ENCODE measurements at regions not wholly inside any gene's neighbourhood (a gene's known extent, or its start where the extent isn't known, plus 50 kb on each side); places are given as distances from the start of the nearest gene placed in this dataset.
"Not testable (repeated sequence)": the region's sequence is repeated elsewhere in the genome, so short reads cannot be mapped to it uniquely, and the experiment has no call there.

DNA sequence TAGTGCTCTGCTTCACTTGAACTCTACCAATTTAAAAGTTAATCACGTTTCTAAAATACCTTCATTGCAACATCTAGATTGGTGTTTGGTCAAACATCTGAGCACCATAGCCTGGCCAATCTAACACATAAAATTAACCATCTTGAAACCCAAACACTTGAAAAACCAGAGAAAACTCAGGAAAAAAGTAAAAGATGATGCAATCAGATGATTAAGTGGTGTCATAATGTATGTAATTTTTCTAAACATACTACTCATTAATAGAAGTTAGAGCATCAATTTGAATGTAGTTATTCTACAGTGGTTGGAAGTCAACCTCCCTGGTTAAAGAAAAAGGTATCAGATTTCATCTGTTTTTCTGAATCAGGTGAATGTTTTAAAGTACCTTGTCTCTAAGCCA lies 228.6 kb upstream of the ID4 start:
- no peak for DNase-seq (ENCODE audit: low spot score)

DNA sequence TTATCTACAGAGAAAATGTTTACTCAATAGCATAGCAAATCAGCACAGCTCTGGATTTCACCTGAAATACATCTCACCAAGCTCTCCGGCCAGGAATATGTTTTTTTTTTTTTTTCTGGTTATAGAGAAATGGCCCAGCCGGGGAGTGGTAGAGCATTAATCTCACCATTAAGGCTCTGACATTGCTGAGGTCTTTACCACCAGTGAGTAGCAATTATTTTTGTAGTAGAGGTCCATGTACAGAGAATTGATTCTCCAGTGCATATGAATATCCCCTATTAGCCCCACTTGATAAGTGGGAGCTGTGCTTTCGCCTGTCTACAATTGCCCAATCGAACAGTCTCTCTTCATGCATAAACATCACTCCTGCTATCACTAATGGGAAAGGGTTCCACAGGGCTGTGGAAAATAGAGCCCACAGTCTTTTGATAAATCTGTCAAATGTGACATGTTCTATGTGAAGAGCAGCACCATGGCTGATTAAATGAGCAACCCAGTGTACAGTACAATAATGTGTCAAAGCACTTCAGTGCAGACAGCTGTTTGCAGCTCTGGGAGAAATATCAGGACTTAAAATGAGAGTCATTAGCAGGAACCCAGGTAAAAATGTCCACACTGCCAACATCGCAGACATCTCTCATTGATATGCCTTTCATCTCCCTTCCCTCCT lies 227.1 kb upstream of the ID4 start:
- no peak for DNase-seq (ENCODE audit: low spot score)

DNA sequence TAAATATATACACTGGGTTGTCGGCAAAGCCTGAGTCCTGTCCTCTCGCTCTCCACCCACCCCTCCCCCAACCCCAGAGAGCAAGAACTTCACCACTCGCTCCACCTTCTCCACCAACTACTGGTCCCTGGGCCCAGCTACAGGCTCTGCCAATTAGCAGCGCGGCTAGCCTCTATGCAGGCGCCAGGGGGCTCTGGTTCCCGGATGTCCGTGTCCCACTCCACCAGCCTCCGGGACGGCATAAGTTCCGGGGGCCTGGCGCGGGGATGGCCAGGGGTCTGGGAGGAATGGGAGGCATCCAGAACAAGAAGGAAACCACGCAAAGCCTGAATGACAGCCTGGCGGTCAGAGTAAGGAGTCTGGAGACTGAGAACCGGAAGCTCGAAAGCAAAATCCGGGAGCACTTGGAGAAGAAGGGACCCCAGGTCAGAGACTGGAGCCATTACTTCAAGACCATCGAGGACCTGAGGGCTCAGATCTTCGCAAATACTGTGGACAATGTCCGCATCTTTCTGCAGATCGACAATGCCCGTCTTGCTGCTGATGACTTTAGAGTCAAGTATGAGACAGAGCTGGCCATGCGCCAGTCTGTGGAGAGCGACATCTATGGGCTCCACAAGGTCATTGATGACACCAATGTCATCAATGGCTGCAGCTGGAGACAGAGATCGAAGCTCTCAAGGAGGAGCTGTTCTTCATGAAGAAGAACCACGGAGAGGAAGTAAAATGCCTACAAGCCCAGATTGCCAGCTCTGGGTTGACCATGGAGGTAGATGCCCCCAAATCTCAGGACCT lies 224.3 kb upstream of the ID4 start:
- DNase-seq (ENCODE audit: low spot score), result not testable (repeated sequence)

DNA sequence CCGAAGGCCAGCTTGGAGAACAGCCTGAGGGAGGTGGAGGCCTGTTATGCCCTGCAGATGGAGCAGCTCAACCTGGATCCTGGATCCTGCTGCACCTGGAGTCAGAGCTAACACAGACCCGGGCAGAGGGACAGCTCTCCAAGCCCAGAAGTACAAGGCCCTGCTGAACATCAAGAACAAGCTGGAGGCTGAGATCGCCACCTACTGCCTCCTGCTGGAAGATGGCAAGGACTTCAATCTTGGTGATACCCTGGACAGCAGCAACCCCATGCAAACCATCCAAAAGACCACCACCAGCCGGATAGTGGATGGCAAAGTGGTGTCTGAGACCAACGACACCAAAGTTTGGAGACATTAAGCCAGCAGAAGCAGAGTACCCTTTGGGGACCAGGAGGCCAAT lies 223.5 kb upstream of the ID4 start:
- DNase-seq (ENCODE audit: low spot score), result no peak

DNA sequence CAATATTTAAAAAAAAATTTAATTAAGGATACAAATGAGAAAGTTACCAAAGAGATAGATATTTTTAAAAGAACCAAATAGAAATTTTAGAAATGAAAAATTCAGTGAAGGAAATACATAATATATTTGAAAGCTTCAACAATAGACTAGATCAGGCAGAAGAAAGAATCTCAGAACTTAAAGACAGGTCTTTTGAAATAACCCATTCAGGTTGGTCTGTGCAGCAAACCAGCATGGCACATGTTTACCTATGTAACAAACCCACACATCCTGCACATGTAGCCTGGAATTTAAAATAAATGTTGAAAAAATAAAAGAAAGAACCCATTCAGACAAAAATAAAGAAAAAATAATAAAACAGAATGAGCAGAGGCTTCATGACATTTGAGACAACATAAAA lies 221.1 kb upstream of the ID4 start:
- no peak for DNase-seq (ENCODE audit: low spot score)

DNA sequence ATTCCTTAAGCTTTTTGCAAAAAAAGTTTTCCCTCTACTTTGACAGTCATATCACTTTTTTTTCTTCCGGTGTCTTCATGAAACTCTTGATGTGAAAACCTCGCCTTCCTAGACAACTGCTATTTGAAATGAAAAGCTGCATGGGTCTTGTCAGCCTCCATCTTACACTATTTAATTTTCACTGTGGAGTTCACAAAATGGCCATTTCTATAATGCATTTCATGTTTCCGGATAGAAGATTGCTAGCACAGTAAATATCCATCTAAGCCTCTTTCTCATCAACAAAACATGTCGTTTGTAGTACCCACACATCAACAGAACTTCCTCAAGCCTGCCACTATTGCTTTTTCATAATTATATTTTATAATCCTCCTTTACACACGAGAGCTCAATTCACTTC lies 204.9 kb upstream of the ID4 start:
- no peak for DNase-seq (ENCODE audit: low spot score)

DNA sequence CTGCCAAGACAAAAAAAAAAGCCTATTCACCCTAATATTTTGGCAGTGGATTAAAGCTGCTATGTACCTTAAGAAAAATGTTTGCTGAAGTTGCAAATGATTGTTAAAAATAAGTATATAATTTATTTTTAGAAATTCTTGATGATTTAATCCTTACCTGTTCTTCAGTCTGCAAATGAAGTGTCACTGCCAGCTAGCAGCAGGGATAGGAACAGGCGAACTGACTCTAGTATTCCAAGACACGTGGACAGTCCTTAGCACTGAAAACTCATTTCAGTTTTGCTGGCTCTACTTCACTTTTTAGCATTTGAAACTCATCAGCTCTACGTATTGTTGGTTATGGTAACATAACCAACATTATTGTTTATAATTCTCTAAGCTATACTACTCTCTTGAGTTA lies 204.4 kb upstream of the ID4 start:
- no peak for DNase-seq (ENCODE audit: low spot score)

DNA sequence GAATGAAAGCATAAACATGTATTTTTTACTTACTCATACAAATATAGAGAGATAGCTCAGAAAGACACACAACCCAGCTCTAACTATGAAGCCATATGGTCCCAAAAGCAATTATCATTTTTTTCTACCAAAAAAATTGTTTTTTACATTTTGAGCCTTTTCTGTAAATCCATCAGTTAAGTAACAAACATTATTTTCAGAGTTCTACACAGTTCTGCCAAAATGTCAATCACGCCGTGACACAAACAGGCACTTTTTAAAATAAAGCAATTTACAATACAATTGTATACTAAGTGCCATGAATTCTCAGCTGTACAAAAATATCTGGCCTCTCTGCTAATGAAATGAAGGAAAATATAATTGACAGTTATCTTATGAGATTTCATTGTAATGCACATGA lies 201.4 kb upstream of the ID4 start:
- DNase-seq (ENCODE audit: low spot score), result no peak

DNA sequence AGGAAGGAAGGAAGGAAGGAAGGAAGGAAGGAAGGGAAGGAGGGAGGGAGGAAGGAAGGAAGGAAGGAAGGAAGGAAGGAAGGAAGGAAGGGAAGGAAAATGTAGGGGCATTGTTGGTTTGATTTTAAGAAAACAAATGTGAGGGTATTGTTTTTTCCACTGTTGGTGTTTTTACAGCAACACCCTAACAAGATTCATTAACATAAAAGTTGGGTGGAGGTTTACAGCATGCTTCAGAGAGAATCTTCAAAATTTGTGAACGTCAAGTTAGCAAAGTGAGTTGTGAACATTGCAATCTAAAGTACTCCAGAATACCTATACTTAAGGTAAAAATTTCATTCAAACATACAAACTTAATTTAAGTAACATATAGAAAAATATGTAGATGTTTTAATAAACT lies 200.2 kb upstream of the ID4 start:
- DNase-seq (ENCODE audit: low spot score), result no peak

DNA sequence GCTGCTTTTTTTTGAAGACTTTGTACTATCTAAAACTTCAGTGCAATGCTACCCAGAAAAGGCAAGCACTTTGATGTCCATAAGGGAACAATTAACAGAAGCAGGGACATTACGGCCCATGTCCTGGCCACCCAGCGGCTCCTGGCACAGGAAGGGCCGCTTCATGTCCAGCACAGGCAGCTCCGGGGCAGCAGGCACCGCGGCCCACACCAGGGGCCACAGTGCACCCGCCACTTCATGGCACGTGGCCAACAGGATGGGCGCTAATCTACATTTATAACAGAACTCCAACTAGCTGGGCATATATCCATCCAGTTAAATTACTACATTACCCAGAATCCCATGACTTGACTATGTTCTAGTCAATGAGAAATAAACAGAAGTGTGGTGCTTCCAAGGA lies 198.2 kb upstream of the ID4 start:
- no peak for DNase-seq (ENCODE audit: low spot score)

DNA sequence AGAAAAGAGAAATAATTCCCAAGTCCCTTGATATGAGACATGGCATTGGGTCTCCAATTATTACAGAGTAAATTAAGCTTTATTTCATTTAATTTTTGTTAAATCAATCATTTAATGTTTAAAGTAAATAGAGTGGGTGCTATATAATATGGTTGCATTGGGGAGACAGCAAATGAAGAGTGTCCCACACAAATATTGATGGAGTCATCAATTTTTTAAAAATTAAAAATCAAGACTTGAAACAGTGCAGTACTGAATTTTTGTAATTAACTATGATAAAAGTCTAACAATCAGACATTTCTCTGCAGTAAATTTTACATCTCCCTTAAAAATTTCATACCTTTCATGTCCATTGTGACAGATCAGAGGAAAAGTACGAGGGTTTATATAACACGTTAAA lies 193.9 kb upstream of the ID4 start:
- DNase-seq (ENCODE audit: low spot score), result no peak

DNA sequence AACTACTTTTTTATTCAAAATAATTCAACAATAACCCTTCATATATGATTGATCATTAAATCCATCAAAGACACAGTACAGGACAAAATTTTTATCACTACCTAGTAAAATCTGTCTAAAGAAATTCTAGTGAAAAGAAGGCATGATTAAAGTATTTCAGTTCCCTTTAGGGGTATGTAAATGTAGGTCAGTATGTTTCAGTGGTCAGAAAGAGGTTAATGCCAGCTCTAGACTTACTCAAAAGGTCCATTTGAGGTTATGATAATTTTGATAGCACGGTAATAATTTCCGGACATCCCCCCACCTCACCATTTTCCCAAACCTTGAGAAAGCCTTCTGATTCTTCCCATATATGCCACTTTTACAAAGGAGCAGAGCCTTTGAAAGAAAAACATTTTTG lies 193.5 kb upstream of the ID4 start:
- no peak for DNase-seq (ENCODE audit: low spot score)

DNA sequence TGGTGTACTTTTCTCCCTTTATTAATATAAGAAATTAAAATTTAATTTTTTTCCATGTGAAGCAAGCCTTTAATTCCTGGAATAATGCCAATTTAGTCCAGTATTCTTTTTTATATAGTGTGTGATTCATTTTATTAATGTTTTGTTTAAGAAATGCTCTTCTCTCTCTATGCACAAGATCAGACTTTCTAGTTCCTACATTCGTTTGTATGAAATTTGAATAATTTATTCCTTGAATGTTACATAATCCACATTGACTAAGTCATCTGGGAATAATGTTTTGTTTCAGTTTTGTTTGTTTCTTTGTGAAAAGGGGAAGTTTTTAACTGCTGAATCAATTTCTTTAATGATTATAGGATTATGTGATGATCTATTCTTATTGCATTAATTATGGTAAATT lies 181.4 kb upstream of the ID4 start:
- no peak for DNase-seq (ENCODE audit: low spot score)

DNA sequence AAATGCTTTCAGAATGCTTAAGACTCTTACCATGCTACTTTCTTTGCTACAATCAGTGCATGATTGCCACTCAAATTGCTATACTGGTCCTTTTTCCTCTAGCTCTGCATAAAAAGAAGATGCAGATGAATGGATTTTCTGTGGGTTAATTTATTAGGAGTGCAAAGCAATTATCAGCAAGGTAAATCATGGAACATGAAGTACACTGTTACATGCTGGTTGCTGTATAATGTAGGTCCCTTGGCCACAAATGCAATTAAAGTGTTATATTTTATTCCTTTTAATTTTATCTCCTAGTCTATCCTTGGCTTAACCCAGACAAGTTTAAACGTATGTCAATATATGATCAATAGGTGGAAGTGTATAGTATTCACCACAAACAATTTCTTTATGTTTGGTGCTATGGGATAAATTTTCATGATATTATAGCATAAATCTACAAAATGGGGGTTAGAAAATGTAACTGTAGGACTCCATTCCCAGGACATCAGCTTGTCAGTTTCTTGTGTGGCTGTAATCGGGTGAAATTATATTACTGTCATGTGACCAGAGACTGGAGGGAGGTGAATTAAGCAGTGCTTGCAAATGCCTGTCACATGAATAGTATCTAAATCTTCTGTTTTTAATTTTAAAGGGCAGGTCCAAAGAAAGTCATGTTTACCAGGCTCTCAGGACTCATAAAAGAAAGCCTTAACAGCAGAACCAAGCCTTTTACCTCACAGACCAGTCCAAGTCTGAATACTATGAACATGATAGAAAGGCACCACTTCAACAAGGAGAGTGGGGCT lies 176.9 kb upstream of the ID4 start:
- DNase-seq (ENCODE audit: low spot score), result no peak

DNA sequence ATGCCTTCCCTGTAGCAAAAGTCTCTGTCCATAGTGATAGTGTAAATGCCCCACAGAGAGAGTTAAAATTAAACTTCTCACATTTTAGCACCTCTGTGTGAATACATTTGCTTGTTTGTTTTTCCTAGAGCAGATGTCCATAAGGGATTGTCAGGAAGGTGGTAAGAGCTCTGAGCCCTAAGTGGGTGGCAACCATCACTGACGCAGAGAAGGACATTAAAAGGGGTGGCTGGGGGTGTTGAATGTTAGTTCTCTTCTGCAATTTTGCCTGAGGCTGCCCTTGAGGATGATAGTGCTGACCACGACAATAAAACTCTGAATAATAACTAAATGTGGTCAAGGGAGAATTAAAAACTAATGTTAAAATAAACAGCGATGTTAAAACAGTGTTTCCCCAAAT lies 174.3 kb upstream of the ID4 start:
- DNase-seq (ENCODE audit: low spot score), result no peak

DNA sequence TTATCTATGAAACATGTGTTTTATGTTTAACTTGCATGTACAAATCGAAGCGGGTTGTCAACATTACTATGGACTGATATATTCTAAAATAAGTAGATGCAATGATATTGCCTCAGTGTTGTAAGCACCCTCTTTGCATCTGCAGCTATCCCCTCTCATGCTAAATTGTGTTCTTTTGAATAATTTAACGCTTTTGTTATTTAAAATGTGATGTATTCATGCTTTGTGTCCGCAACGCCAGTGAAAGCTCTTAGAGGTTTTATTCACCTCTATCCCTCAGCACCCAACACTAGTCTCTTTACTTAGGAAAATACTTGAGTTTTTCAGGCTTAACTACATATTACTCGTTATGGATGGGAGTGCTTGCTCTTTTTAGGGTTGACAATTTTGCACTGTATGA lies 173.7 kb upstream of the ID4 start:
- DNase-seq (ENCODE audit: low spot score), result no peak

DNA sequence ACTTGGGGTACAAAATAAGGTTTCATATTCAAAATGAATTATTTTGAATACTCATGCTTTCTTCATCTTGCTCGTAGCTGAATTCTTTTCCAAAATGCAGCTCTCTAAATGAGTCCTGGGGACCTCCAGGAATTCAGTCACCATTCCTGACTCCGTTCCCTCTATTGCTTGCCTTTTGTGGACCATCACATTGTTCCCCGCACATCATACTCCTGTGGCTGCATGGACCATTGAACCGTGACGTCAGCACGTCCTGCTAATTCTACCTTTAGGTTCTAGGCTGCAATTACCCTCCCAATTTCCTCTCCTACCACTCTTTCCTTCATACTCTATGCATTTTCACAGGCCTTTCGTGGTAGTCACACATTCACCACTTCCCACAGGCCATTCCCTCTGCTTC lies 173.1 kb upstream of the ID4 start:
- DNase-seq (ENCODE audit: low spot score), result no peak

DNA sequence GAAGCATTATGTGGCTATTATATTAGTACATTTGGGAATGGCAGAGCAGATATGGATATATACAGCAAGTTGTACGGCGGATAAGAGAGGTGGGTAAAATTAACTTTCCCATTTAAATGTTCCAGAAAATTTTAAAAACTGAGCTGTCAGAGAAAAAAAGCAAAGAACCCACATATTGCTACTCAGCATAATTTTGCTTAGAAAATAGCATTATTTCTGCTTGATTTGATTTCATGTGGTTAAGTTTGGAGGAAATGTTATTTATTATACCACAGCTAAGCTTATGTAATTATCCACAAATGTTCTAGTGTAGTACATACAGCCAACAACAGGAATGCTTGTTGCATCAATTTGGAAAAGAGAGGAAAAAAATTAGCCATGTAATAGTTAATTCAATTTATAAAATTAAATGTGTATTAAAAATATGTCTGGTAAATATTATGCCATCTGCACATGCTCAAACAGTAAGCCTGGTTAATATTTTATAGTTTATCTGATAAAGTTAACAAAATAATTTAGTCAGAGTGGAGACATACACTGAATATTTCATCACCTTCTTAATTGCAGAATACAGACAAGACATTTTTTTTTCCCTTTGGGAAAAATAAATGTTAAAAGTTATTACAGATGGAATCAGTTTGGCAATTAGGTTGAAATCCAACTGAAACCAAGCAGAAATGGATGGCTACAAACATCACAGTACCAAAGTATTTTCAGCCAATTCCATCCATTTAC lies 172.1 kb upstream of the ID4 start:
- DNase-seq (ENCODE audit: low spot score), result no peak

DNA sequence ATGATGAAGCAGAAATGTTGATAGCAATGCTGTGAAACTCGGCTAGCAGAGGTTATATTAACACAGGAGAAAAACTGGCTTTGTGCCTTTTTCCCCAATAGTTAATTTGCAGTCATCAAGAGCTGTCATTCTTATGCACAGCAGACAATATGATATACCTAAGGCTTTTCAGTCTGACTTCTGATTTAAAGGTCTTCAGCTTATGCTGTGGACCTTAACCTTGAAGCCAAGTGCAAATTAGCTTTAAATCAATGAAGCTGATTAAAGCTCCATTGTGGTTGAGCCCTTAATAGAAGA lies 171.6 kb upstream of the ID4 start:
- DNase-seq (ENCODE audit: low spot score), result no peak

DNA sequence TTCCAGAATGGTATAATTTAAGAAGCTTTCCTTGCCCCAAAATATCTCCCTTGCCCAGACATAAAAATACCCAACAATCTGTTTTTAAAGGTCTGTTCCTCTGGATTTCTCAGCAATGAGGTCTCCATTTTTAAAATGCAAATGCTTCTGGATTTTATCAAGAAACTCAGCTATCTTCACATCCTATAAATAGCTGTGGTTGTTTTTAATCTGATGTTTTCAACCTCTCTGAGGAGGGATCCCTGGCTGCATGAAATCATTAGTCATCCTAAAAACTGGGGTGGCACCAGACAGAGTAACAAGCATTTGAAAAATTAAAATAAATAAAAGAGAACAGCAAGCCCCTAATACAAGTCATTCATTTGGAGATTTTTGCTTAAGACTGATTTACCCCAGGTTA lies 168.5 kb upstream of the ID4 start:
- DNase-seq (ENCODE audit: low spot score), result no peak

DNA sequence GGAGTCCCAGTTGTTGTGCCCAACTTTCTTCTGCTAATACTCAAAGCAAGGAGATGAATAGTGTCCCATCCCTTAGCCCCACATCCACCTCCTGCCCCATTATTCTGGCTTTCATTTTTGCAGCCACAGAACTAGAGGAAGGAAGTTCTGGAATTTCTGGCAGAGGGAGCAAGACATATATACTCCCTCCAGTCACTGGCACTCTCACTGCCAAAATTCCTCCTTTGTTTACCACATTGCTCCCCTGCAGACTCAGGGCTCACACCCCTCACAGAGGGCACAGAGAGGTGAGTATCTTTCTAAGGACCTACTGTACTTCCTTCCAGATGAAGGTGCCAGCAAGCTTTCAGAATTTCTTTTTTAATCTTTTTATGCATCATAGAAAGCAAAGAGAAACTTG lies 168.0 kb upstream of the ID4 start:
- DNase-seq (ENCODE audit: low spot score), result no peak

DNA sequence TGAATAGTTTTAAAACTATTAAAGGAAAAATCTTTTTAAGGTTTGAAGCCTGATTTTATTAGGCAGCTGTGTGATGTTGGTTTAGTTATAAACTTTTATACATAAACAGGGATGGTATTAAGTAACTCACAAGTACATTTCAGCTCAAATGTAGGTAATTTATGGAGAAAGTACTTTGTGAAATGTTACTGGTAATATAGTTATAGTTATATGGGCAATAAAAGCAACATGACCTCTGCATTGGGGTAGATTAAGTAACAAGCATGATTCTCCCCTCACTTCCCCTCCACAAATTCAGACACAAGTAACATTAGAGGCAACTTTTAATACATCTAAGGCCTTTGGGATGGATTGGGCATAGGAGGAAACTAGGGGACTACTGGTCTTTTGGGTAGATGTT lies 154.3 kb upstream of the ID4 start:
- no peak for DNase-seq (ENCODE audit: low spot score)
